ENCODE measurements at regions not wholly inside any gene's neighbourhood (a gene's known extent, or its start where the extent isn't known, plus 50 kb on each side); places are given as distances from the start of the nearest gene placed in this dataset.

DNA sequence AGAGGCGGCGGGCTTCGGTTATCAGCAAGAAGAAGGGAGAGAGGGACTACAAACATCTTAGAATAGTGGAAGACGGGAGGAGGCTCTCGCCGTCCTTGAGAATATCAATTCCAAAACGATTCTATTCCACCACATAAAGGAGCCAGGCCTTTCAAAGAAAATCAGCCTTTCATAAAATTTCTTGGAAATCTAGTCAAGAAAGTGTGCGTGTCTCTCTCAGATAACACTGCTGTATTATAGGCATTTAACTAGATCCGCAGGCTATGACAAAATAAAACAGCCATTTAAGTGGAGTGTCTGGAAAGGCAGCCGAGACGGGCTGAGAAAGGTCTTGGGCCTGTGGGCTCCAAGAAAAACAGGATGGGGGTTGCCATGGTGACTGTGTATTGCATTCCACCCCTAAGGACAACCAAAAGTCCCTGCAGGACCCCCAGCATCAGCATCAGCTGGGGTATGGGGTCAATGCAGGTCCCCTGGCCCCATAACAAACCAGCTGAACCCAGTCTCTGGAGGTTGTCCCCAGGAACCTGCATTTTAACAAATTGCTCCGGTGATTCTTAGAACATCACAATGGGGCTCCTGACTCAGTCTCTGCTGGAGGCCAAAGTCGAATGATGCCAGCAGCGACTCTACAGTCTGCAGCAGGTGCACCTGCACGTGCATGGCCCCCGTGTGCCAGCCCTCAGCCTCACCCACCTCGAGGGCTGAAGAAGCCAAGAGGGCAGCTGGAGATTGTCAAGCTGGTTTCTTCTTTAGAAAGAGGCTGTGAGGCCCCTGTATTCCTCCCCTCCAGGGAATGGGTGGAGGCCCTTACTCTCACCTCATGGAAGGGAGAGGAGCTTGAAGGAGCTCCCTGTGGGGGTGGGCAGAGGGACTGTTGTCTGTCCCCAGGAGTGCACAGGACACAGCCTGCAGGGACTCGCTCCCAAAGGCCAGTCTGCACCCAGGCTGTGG is 287.4 kb downstream of the NPHP4 start:
- Mint-ChIP-seq H3K9me3 (ENCODE audit: low read depth, unreplicated experiment) (no peaks in the 10 kb centered on the region), H3K4me3 (ENCODE audit: low read depth, unreplicated experiment) (no peak overlapping the region), H3K4me1 (ENCODE audit: low read depth, unreplicated experiment) (no peaks in the 10 kb centered on the region), H3K27me3 (ENCODE audit: unreplicated experiment) (peaks cover under 1% of the 10 kb centered on the region), H3K27ac (ENCODE audit: unreplicated experiment) (no peak overlapping the region), H3K36me3 (ENCODE audit: insufficient read depth, unreplicated experiment) (no peaks in the 10 kb centered on the region)
- CTCF ChIA-PET: no interaction called here
- no TSS peak for BruUV-seq (replicated peaks)
- intact Hi-C loops (cut with micrococcal nuclease; ENCODE audit: unreplicated experiment): no loop called here
- TF ChIP-seq, protein P1, sequence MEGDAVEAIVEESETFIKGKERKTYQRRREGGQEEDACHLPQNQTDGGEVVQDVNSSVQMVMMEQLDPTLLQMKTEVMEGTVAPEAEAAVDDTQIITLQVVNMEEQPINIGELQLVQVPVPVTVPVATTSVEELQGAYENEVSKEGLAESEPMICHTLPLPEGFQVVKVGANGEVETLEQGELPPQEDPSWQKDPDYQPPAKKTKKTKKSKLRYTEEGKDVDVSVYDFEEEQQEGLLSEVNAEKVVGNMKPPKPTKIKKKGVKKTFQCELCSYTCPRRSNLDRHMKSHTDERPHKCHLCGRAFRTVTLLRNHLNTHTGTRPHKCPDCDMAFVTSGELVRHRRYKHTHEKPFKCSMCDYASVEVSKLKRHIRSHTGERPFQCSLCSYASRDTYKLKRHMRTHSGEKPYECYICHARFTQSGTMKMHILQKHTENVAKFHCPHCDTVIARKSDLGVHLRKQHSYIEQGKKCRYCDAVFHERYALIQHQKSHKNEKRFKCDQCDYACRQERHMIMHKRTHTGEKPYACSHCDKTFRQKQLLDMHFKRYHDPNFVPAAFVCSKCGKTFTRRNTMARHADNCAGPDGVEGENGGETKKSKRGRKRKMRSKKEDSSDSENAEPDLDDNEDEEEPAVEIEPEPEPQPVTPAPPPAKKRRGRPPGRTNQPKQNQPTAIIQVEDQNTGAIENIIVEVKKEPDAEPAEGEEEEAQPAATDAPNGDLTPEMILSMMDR (IDR thresholded peaks at IDR 0.05; ENCODE audit: unreplicated experiment): no peak
- no peak for DNase-seq

DNA sequence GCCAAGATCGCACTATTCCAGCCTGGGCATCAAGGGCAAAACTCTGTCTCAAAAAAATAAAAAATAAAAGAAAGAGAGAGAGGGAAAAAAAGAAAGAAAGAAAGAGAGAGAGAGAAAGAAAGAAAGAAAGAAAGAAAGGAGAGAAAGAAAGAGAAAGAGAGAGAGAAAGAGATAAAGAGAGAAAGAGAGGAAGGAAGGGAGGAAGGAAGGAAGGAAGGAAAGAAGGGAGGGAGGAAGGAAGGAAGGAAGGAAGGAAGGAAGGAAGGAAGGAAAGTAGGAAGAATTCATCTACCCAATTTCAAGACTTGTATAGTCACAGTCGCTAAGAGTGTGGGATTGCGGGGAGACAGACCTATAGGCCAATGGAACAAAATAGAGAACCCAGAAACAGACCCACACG is 290.6 kb downstream of the NPHP4 start:
- Mint-ChIP-seq H3K4me3 (ENCODE audit: low read depth, unreplicated experiment) (no peak overlapping the region), H3K36me3 (ENCODE audit: insufficient read depth, unreplicated experiment) (no peaks in the 10 kb centered on the region), H3K27ac (ENCODE audit: unreplicated experiment) (no peak overlapping the region), H3K9me3 (ENCODE audit: low read depth, unreplicated experiment) (no peaks in the 10 kb centered on the region), H3K4me1 (ENCODE audit: low read depth, unreplicated experiment) (no peaks in the 10 kb centered on the region), H3K27me3 (ENCODE audit: unreplicated experiment) (peaks cover 19% of the 10 kb centered on the region)
- TF ChIP-seq, protein P1 (IDR thresholded peaks at IDR 0.05; ENCODE audit: unreplicated experiment): no peak
- intact Hi-C loops (cut with micrococcal nuclease; ENCODE audit: unreplicated experiment): no loop called here
- CTCF ChIA-PET: no interaction called here
- DNase-seq: no peak
- no TSS peak for BruUV-seq (replicated peaks)

DNA sequence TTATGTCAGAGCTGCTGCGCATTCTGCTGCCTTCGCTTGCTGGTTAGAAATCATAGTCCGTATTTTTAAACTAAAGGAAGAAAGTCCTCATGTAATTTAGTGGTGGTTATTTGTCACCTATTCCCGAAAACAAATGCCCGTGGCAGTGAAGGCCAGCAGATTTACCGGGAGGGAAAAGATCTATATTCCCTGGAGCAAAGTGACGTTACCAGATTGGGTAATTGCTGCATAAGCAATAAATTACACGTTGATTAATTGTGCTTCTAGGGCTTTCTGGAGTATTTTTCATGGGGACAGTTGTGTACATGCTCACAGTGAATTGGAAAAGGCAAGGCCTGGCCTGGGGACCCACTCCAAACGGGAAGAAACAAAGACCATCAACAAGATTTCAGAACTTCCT is 298.7 kb downstream of the NPHP4 start:
- intact Hi-C loops (cut with micrococcal nuclease; ENCODE audit: unreplicated experiment): no loop called here
- DNase-seq: no peak
- Mint-ChIP-seq H3K27me3 (ENCODE audit: unreplicated experiment) (peaks cover 81% of the 10 kb centered on the region), H3K9me3 (ENCODE audit: low read depth, unreplicated experiment) (no peaks in the 10 kb centered on the region), H3K4me3 (ENCODE audit: low read depth, unreplicated experiment) (no peak overlapping the region), H3K4me1 (ENCODE audit: low read depth, unreplicated experiment) (no peaks in the 10 kb centered on the region), H3K27ac (ENCODE audit: unreplicated experiment) (no peak overlapping the region), H3K36me3 (ENCODE audit: insufficient read depth, unreplicated experiment) (no peaks in the 10 kb centered on the region)
- CTCF ChIA-PET: no interaction called here
- TF ChIP-seq, protein P1 (IDR thresholded peaks at IDR 0.05; ENCODE audit: unreplicated experiment): no peak
- BruUV-seq (replicated peaks): no TSS peak

DNA sequence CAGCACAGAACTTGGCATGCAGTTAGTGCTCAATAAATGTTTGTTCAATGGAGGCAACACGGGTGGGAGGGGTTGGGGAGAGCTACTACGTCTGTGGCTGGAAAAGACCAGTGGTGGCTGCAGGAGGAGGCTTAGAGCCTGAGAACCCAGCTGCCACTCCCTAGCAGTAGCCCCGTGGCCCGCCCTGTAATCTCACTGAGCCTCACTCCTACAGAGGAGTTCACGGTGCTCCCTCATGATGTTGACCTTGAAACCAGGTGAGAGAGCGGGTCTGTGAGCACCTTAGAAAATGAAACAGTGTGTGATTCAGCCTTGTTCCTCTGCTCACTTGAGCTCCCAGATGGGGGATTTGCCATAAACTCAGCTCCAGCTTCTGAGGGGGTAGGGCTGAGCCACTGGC is 299.6 kb downstream of the NPHP4 start:
- Mint-ChIP-seq H3K27me3 (ENCODE audit: unreplicated experiment) (peaks cover 81% of the 10 kb centered on the region), H3K9me3 (ENCODE audit: low read depth, unreplicated experiment) (no peaks in the 10 kb centered on the region), H3K36me3 (ENCODE audit: insufficient read depth, unreplicated experiment) (no peaks in the 10 kb centered on the region), H3K27ac (ENCODE audit: unreplicated experiment) (no peak overlapping the region), H3K4me3 (ENCODE audit: low read depth, unreplicated experiment) (no peak overlapping the region), H3K4me1 (ENCODE audit: low read depth, unreplicated experiment) (no peaks in the 10 kb centered on the region)
- TF ChIP-seq, protein P1 (IDR thresholded peaks at IDR 0.05; ENCODE audit: unreplicated experiment): no peak
- CTCF ChIA-PET: no interaction called here
- DNase-seq: no peak
- no TSS peak for BruUV-seq (replicated peaks)
- intact Hi-C loops (cut with micrococcal nuclease; ENCODE audit: unreplicated experiment): no loop called here
